ENCODE measurements at regions not wholly inside any gene's neighbourhood (a gene's known extent, or its start where the extent isn't known, plus 50 kb on each side); places are given as distances from the start of the nearest gene placed in this dataset.
A peak's percentile ranks its signal among the peaks of the same experiment; 100 is the strongest.
"Not testable (repeated sequence)": the region's sequence is repeated elsewhere in the genome, so short reads cannot be mapped to it uniquely, and the experiment has no call there.

DNA sequence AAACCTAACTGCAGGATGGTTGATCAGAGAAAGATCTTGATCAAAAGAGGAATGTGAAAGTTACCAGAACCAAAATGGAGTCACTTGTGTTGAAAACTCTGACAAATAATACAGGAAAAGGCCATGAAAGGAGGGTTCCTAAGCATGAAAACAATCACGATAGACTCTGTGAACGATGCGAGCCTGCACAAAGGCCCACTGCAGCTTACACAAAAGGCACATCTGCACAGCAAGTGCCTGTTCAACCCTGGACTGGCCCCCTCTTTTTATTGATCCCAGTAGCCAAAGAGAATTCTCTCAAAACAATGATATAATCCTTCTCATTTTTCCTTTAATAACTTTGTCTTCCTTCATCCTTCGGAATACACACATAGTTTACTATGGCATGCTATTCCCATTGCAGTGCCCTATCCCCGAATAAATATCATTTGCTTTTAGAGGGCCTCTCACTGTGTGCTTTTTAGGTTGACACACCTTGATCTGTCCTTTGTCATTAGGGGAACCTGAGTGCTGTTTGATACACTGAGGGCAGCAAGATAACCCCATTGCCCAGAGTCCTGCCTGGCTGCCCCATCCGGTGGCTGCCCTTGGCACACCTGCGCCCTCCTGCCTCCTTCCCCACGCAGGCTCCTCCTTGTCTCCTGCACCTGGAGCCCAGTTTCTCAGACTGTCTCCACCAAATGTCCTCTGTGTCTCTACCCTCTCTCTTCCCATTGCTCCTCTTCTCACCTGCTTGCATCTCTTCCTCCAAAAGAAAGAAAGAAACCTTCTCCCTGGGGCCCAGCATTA lies 98.3 kb upstream of the FRMD1 start:
- no peak for DNase-seq (ENCODE audit: low read depth)

GRCh38 chr6:168171673-168172353 lies 92.8 kb upstream of the FRMD1 start:
- DNase-seq (ENCODE audit: low read depth): no peak

DNA sequence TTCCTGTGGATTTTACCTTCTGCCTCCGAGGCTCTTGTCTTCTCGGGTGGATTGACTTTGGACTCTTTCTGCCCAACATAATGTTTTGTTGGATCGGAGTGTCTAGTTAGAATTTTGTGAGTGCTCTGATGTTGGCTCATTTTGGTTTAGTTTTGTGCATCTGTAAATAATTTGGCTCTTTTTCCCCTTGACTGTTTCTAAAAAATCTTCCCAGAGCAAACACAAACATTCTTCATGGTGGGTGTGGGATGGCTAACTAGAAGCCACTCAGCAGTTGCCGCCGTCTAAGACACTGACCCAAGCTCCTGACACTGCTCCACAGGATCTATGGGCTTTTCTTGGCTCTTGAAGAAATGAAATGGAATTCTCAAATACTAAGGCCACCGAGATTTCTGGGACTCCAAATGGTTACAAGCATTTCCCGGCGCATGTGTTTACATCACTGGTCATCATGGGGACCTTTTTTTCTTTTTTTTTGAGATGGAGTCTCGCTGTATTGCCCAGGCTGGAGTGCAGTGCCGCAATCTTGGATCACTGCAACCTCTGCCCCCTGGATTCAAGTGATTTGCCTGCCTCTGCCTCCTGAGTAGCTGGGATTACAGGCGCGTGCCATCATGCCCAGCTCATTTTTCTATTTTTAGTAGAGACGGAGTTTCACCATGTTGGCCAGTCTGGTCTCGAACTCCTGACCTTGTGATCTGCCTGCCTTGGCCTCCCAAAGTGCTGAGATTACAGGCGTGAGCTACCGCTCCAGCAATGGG lies 92.0 kb upstream of the FRMD1 start:
- DNase-seq (ENCODE audit: low read depth): no peak

GRCh38 chr6:168169624-168170023 lies 90.6 kb upstream of the FRMD1 start:
- no peak for DNase-seq (ENCODE audit: low read depth)

GRCh38 chr6:168168936-168169335 lies 89.9 kb upstream of the FRMD1 start:
- DNase-seq (ENCODE audit: low read depth): not testable (repeated sequence)

- not testable (repeated sequence) for DNase-seq (ENCODE audit: low read depth)
These were observed 89.3 kb upstream of the FRMD1 start for GRCh38 chr6:168168330-168168729.

DNA sequence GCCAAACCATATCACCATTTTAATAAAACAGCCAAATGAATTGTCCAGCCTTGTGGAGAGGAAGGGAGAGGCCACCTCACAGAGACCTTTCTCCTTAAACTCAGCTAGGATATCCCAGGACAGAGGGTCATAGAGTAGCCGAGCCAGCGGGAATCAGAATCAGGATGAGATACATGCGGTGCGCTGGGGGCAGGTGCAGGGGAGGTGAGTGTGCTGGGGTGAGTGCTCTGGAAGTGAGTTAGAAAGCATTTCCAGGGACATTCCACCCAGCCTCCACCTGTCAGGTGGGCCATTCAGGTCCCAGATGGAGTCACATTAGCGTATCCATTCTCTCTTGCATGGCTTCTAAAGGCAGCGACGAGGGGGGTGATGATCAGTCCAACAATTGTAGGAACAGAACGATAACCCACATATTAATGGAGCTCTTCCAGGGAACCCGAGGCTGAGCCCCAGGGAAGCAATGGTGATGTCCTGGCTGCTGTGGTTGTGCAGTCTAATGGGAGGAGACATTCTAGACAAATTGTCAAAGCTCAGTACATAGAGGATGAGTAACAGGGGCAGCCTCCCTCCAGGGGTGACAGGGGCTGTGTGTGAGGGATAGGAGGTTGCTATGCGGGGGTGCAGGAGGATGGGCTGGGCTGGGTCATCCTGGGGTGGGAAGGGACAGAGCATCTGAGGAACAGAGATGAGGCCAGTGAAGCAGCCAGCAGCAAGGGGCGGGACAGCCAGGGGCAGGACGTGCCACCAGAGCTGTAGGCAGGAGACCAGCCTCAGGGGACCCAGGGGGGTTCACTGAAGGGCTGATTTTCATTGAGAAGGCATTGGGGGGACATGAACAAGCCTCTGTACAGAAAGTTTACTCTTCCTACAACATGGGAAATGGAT lies 88.7 kb upstream of the FRMD1 start:
- no peak for DNase-seq (ENCODE audit: low read depth)

DNA sequence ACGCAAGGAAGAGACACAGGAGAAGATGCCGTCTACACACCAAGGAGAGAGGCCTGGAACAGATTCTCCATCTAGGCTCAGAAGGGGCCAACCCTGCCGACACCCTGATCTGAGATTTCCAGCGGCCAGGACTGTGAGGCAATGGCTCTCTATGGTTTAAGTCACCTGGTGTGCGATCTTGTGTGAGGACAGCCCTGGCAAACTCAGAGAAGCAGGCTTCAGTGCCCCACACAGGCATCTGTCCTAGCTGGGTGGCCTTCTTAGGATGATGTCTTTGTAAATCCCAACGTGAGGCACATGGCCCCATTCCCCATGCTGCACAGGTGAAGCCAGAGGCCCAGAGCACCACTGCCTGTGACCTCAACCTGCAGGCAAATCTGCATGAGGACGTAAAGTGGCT lies 87.6 kb upstream of the FRMD1 start:
- no peak for DNase-seq (ENCODE audit: low read depth)

- DNase-seq (ENCODE audit: low read depth): no peak
These were observed 86.9 kb upstream of the FRMD1 start for GRCh38 chr6:168165891-168166290.

DNA sequence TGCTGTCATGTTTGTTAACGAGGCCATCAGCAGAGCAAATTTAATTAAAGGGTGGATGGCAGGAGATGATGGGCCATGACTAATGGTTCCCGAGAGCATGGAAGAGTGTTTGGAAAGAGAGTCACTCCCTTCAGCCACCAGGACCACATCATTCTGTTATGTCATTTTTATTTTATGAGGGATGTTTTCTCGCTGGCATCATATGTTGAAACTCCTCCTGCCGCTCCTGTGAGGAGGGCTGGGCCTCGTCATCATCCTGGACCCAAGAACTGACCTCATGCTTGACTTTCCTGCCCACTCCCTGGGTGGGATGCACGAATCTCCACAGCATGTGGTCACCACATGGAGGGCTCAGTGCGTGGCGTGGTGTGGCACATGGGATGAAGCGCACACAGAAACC lies 86.4 kb upstream of the FRMD1 start:
- no peak for DNase-seq (ENCODE audit: low read depth)

- DNase-seq (ENCODE audit: low read depth): no peak
These were observed 85.5 kb upstream of the FRMD1 start for GRCh38 chr6:168164462-168165061.

GRCh38 chr6:168163096-168163731 lies 84.2 kb upstream of the FRMD1 start:
- peak; percentile 24 for DNase-seq (ENCODE audit: low read depth)

GRCh38 chr6:168162366-168162765 lies 83.4 kb upstream of the FRMD1 start:
- DNase-seq (ENCODE audit: low read depth): no peak

DNA sequence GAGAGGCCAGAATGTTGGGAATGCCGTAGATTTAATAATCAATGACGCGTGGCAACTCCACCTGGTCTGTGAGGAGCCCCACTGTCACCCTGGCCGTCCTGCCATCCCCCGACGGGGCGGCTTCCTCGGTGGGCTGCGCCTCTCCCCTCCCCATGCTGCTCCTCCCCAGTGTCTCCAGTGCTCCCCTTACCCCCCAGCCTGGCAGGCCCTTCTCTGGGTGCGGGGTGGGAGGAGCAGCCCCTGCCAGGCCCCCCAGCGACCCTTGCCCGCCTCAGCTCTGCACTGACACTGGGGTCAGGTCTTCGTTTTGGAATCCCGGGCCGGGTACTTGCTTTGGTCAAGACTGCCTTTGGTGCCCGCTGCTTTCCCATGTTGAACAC lies 82.3 kb upstream of the FRMD1 start:
- no peak for DNase-seq (ENCODE audit: low read depth)

- DNase-seq (ENCODE audit: low read depth): no peak
These were observed 81.7 kb upstream of the FRMD1 start for GRCh38 chr6:168160506-168161370.

GRCh38 chr6:168159506-168159905 lies 80.5 kb upstream of the FRMD1 start:
- DNase-seq (ENCODE audit: low read depth): no peak

DNA sequence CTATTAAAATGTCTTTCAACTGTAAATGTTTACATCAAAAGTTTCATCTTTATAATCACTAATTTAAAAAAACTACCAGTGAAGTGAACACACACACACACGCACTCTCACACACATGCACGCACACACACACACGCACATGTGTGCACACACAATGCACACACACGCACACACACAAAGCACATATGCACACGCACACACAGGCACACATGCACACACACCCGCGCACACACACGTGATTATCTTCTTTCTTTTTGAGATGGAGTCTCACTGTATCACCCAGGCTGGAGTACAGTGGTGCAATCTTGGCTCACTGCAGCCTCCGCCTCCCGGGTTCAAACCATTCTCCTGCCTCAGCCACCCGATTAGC lies 80.0 kb upstream of the FRMD1 start:
- no peak for DNase-seq (ENCODE audit: low read depth)

DNA sequence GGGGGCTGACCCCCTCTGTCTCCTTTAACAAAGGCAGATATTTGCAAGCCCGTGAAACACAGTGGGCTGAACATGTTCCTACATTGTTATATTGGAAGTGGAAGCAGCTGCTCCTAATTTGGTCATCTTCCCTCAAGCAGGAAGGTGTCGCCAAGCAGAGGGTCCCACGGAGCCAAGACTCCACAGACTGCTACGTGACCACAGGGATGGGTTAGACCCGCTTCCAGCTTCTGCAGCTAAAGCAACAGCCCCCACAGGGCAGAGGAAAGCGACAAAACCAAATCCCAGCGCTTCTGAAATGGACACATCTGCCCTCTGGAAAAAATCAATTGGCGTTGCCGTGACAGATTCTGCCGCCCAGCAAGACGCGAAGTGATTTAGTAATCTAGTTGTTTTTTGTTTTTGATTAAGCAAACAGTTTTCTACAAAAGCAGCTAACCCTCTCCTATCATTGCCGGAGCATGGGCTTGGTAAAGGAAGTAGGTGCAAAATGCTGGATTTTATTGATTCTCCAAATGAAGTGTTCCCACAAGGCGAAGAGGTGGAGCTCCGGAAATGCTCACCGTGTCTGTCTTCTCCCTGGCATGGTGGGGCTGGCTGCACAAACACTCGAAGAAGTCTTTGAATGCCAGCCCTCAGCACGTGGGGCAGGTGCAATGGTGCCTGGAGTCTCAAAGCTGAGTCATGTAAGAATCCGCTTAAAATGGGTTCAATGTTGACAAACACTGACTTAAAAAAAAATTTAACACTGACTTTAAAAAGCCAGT lies 79.4 kb upstream of the FRMD1 start:
- no peak for DNase-seq (ENCODE audit: low read depth)

Measured in myocyte (in vitro differentiated cells).